IMR-90 (cell line): ENCODE measurements at regions not wholly inside any gene's neighbourhood (a gene's known extent, or its start where the extent isn't known, plus 50 kb on each side); places are given as distances from the start of the nearest gene placed in this dataset.

Experiments
- ATAC-seq: fragments of 200-7000 bp; cut with Tn5 transposase; 2 replicates; pipeline ENCODE4 v1.9.1; 2020; ENCODE audit warnings: low read depth, mild to moderate bottlenecking, moderate library complexity
- BruUV-seq: library from RNA; stranded (reverse); fragments of 400-500 nt; replicated peaks from 2 replicates; lab custom pipeline; 2021; lab: Mats Ljungman, UMichigan
- CTCF ChIA-PET: fragments of 300-600 bp; formaldehyde crosslinking; extraction: SDS; loops from one replicate; lab custom pipeline; 2021; ENCODE audit warnings: antibody characterized with exemption; lab: Yijun Ruan, JAX
- POLR2A ChIA-PET: fragments of 300-600 bp; sonication (Branson Sonifier 250); formaldehyde crosslinking; loops from one replicate; lab custom pipeline; 2022; ENCODE audit warnings: antibody characterized with exemption; ENCODE audit not compliant: unreplicated experiment; lab: Charles Lee
- DNase-seq: peaks from one replicate; pipeline ENCODE4 v3.0.0; 2013
- H2AFZ ChIP-seq: replicated peaks from 2 replicates; pipeline ENCODE3; 2013; ENCODE audit warnings: low read length, mild to moderate bottlenecking; ENCODE audit not compliant: poor library complexity
- H2AK5ac ChIP-seq: 2 replicates; pipeline ENCODE4 v1.6.1; 2013; ENCODE audit warnings: low read depth, low read length, inconsistent platforms
- H2AK9ac ChIP-seq: replicated peaks from 2 replicates; pipeline ENCODE3; 2013; ENCODE audit warnings: mild to moderate bottlenecking, low read depth, low read length, moderate library complexity; ENCODE audit not compliant: poor library complexity
- H2BK120ac ChIP-seq: 2 replicates; pipeline ENCODE4 v1.6.1; 2013; ENCODE audit warnings: low read depth, low read length, inconsistent platforms
- H2BK15ac ChIP-seq: 3 replicates; pipeline ENCODE4 v1.6.1; 2013; ENCODE audit warnings: low read depth, low read length, inconsistent platforms
- H2BK20ac ChIP-seq: 2 replicates; pipeline ENCODE4 v1.6.1; 2013; ENCODE audit warnings: low read depth, mild to moderate bottlenecking, inconsistent platforms, low read length, moderate library complexity
- H2BK5ac ChIP-seq: 2 replicates; pipeline ENCODE4 v1.6.1; 2013; ENCODE audit warnings: mild to moderate bottlenecking, low read depth, low read length, inconsistent platforms; ENCODE audit not compliant: poor library complexity, severe bottlenecking
- H3K14ac ChIP-seq: replicated peaks from 2 replicates; pipeline ENCODE4 v1.6.1; 2013; ENCODE audit warnings: low read depth, low read length, inconsistent platforms
- H3K18ac ChIP-seq: 2 replicates; pipeline ENCODE4 v1.6.1; 2013; ENCODE audit warnings: low read depth, low read length, control low read depth
- H3K23ac ChIP-seq: 2 replicates; pipeline ENCODE4 v1.6.1; 2013; ENCODE audit warnings: low read depth, low read length, inconsistent platforms
- H3K27ac ChIP-seq: 2 replicates; pipeline ENCODE4 v1.5.1; 2013; ENCODE audit warnings: mild to moderate bottlenecking, control low read depth, low read length; ENCODE audit not compliant: insufficient read depth
- H3K27me3 ChIP-seq: 2 replicates; pipeline ENCODE4 v1.6.1; 2013; ENCODE audit warnings: low read length; ENCODE audit not compliant: control insufficient read depth, insufficient read depth
- H3K36me3 ChIP-seq: 2 replicates; pipeline ENCODE4 v1.6.1; 2013; ENCODE audit warnings: low read length, mixed read lengths; ENCODE audit not compliant: control insufficient read depth, insufficient read depth
- H3K4ac ChIP-seq: 2 replicates; pipeline ENCODE4 v1.6.1; 2013; ENCODE audit warnings: low read depth, low read length, inconsistent platforms
- H3K4me1 ChIP-seq: 2 replicates; pipeline ENCODE4 v1.6.1; 2013; ENCODE audit warnings: low read length, mixed read lengths; ENCODE audit not compliant: control insufficient read depth, insufficient read depth
- H3K4me2 ChIP-seq: 2 replicates; pipeline ENCODE4 v1.6.1; 2013; ENCODE audit warnings: low read depth, mild to moderate bottlenecking, control low read depth, low read length, moderate library complexity
- H3K4me3 ChIP-seq: 2 replicates; pipeline ENCODE4 v1.5.1; 2013; ENCODE audit warnings: low read depth, mild to moderate bottlenecking, control low read depth, low read length, moderate library complexity; ENCODE audit not compliant: insufficient read depth
- H3K56ac ChIP-seq: 2 replicates; pipeline ENCODE4 v1.6.1; 2013; ENCODE audit warnings: low read length, inconsistent platforms; ENCODE audit not compliant: insufficient read depth; ENCODE audit errors: extremely low read depth
- H3K79me1 ChIP-seq, 2 experiments: 2 replicates each; pipeline ENCODE4 v1.6.1; 2013; ENCODE audit warnings: low read length in 2 of 2, inconsistent platforms in 1 of 2, low read depth in 1 of 2
- H3K9ac ChIP-seq: 2 replicates; pipeline ENCODE4 v1.6.1; 2013; ENCODE audit warnings: low read depth, low read length, control low read depth
- H3K9me1 ChIP-seq: 2 replicates; pipeline ENCODE4 v1.6.1; 2013; ENCODE audit warnings: low read length, inconsistent platforms; ENCODE audit not compliant: insufficient read depth
- H3K9me3 ChIP-seq: 2 replicates; pipeline ENCODE4 v1.6.1; 2013; ENCODE audit warnings: low read length; ENCODE audit not compliant: control insufficient read depth, insufficient read depth
- H4K20me1 ChIP-seq: 2 replicates; pipeline ENCODE4 v1.6.1; 2013; ENCODE audit warnings: low read length, inconsistent platforms; ENCODE audit not compliant: insufficient read depth
- H4K5ac ChIP-seq: 2 replicates; pipeline ENCODE4 v1.6.1; 2013; ENCODE audit warnings: mild to moderate bottlenecking, low read depth, low read length, control low read depth
- H4K8ac ChIP-seq, 2 experiments: 2 replicates each; pipeline ENCODE4 v1.6.1; 2013; ENCODE audit warnings: low read depth in 2 of 2, low read length in 2 of 2, control low read depth in 1 of 2, inconsistent platforms in 1 of 2
- H4K91ac ChIP-seq: 2 replicates; pipeline ENCODE4 v1.6.1; 2013; ENCODE audit warnings: low read depth, low read length, inconsistent platforms; ENCODE audit not compliant: insufficient read depth
- CTCF ChIP-seq: conservative IDR thresholded peaks from 2 replicates; pipeline ENCODE4 v1.5.1; 2012; ENCODE audit warnings: mild to moderate bottlenecking, low read depth, low read length, improper control_type of control experiment
- MAFK ChIP-seq: IDR thresholded peaks from 2 replicates; pipeline ENCODE4 v1.6.1; 2012; ENCODE audit warnings: low read depth, low read length, improper control_type of control experiment
- WGBS, 2 experiments: methylation state at CpG; one replicate each; pipeline versions ENCODE4 v1.1.5 to v1.1.7; 2013; ENCODE audit warnings: missing lambda C conversion rate in 2 of 2; ENCODE audit not compliant: insufficient read length in 1 of 2; ENCODE audit errors: extremely low coverage in 2 of 2; 5-methylcytosine and 5-hydroxymethylcytosine counted together
- dilution Hi-C: fragments of 300-500 bp; cut with HindIII; formaldehyde crosslinking; loops from one replicate; pipeline ENCODE4 v1.14.3; 2018; ENCODE audit warnings: low sequenced_read_pairs; ENCODE audit not compliant: unreplicated experiment
- in situ Hi-C: fragments of 300-500 bp; cut with MboI; formaldehyde crosslinking; loops from 3 replicates; pipeline ENCODE4 v1.14.3; 2019; ENCODE audit warnings: low sequenced_read_pairs, inconsistent platforms, mixed read lengths
- intact Hi-C: fragments of 100-400 bp; cut with micrococcal nuclease; formaldehyde crosslinking; loops from 2 replicates; pipeline ENCODE4 v1.10.0; 2022

DNA sequence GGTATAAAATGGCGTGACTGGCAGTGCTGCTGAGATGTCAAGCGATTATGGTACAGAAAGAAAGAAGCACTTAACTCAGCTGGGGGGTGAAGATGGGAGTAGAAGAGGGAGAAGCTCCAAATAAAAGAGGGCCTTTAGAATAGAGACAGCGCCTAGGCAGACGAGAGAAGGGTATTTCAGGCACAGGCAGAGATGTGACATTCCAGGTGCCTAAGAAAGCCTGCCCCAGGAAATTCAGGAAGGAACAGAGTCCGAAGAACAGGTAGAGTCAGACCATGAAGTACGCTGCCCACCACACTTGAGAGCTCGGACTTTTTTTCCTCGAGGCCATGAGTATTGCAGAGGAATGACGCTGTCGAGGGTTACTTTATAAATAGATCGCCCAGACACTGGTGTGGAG, 170.9 kb upstream of the ATF7IP start:
- Histone ChIP-seq H3K27ac (no peak overlapping the region), H4K91ac (no peak overlapping the region), H3K4me2 (no peak overlapping the region), H4K20me1 (no peaks in the 10 kb centered on the region), H2AK9ac (no peak overlapping the region), H2BK20ac (no peak overlapping the region), H3K4ac (no peak overlapping the region), H3K4me1 (no peaks in the 10 kb centered on the region), H3K56ac (no peak overlapping the region), H3K23ac (no peak overlapping the region), H2AFZ (no peak overlapping the region), H3K36me3 (no peaks in the 10 kb centered on the region), H3K4me3 (no peak overlapping the region), H4K5ac (no peak overlapping the region), H2AK5ac (no peak overlapping the region), H3K79me1 (no peaks in the 10 kb centered on the region), H3K9ac (no peak overlapping the region), H2BK15ac (no peak overlapping the region), H3K9me1 (no peaks in the 10 kb centered on the region), H3K18ac (no peak overlapping the region), H2BK5ac (no peak overlapping the region), H3K14ac (no peak overlapping the region), H4K8ac (no peak overlapping the region), H3K27me3 (0 out of 2 replicates have a peak, but pooled peaks cover 1% of the 10 kb centered on the region), H2BK120ac (no peak overlapping the region), H3K9me3 (no peaks in the 10 kb centered on the region)
- ATAC-seq (no peak), DNase-seq (no peak)
- intact Hi-C loops: no loop called here
- no TSS peak for BruUV-seq
- WGBS, 2 experiments: 82% methylated on average over 9 of the region's 11 CpGs; no CpG with 5 or more reads in 1 of the 2 experiments
- dilution Hi-C loops: no loop called here
- in situ Hi-C loops: no loop called here
- ChIA-PET CTCF (no interaction called here), POLR2A (no interaction called here)
- TF ChIP-seq MAFK (no peak), CTCF (no peak)
